GM21390 (cell line): ENCODE measurements at regions not wholly inside any gene's neighbourhood (a gene's known extent, or its start where the extent isn't known, plus 50 kb on each side); places are given as distances from the start of the nearest gene placed in this dataset.
"Not testable (repeated sequence)": the region's sequence is repeated elsewhere in the genome, so short reads cannot be mapped to it uniquely, and the experiment has no call there.

Experiments used
- ATAC-seq: cut with Tn5 transposase; IDR thresholded peaks from one replicate; pipeline ENCODE4 v1.9.1; 2021; ENCODE audit not compliant: unreplicated experiment

DNA sequence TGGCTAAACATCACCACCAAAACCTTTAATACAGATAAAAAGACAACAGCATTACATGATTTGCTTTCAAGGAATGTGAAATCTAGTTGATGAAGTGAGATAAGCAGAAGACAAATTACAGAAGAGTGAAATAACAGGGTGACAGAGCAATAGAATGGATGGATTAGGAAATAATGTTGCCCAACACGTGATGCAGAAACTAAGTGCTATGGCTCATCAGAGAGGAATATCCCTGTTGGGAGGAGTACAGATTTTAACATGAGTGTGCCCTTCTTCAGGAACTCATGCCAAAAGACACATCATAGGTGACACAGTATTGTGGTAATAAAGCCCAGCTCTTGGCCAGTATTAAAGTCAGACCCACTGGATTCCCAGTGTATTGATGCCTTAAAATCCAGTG is 176.6 kb upstream of the RAG2 start:
- no peak for ATAC-seq

DNA sequence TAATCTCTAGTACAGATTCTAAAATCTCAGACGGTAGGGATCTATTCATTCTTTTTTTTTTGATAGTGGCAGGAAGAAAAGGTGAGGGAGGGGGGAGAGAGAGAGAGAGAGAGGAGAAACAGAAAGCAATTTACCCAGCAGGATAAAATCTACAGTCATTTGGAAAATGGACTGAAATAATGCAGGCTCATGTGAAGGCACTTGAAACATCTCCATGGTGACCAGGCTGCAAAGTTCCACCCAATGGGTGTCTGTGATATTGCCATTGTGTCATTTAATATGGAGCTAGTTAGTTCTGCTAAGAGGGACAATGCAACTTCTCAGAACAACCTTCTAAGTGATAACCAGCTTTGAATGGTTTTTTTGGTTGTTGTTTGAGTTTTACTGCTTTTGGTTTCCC is 165.2 kb upstream of the RAG2 start:
- peak; percentile 58 for ATAC-seq

DNA sequence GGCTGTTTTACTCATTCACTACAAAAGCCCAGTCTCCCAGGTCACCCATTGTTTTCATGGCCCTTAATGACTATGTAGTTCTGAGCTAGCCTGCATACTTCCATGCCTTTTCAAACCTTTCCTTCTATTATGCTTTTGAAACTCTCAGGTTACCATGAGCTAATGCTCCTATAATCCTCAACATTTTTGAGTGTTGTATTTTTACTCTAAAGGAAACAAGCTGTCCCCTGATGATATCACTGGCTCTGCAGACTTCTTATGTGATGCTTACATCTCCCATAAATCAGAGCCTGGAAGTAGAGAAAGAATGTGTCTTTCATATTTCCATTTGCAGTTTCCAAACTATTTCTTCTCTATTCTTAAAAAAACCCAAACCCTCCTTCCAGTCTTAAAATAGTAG is 159.0 kb upstream of the RAG2 start:
- ATAC-seq, result no peak

DNA sequence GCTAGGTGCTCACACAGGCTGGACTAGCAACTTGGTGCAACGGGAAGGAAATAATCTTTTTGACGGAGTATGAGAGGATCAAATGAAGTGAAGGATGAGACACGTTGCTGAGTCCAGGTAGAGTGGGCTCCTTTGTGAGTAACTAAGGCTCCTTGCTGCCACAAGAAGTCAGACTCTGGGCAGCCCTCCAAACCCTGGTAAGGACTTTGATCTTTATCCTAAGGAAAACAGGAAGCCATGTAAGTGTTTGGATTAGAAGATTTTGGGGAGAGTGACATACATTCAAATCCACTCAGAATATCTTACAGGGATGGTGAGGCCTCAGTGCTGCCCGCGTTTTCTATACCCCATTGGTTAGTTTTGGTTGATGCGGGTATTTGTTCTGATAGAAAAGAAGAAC is 155.9 kb upstream of the RAG2 start:
- no peak for ATAC-seq

DNA sequence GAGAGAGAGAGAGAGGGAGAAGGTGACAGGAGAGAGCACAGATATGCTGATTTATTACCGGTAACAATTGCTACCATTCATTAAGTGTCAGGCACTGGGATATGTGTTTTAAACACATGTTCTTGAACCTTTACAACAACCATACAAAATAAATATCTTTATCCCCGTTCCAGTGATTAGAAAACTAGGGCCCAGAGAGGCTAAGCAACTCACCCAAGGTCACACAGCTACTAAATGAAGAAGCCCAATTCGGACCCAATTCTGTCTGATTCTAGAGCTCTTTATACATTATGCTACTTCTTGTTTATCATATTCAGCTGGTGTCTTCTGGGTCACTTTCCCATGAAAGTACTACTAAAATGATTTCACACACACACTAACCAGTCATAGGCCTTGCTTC is 154.0 kb upstream of the RAG2 start:
- no peak for ATAC-seq

DNA sequence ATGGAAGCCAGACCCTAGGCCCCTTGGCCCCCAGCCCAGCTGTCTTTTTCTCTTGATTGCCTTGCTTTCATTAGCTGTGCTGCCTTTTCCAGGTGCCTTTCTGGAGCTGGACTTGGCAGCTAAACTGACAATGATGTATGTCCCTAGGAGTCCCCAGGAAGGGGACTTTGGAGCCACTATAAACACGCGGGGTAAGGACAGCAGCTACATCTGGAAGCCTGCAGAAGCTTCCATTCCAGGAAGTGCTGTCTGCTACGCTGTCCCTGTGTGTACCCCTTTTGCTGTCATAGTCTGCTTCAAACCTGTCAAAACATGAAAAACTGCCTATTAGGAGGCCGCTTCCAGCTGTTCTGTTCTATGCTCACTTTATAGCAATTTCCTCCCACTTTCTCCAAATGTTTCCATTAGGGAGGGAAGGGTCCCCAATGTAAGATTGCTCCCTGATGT is 153.3 kb upstream of the RAG2 start:
- no peak for ATAC-seq

DNA sequence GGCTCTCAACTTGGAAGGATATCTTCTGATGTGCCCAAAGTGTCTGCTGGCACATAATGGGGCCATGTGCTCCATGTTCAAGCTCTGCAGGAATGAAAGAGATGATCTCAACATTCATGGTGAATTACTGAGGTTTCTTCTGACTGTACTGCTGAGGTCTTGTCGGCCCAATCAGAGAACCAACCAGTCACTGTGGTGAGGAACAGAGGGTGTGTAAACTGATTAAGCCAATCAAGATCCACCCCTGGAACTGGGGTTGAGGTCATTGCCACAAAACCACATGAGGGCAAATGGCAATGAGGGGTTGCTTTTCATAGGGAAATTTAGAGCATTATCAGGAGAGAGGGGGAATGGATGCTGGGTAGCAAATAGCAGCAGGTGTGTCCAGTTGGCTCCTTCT is 152.3 kb upstream of the RAG2 start:
- ATAC-seq, result no peak

DNA sequence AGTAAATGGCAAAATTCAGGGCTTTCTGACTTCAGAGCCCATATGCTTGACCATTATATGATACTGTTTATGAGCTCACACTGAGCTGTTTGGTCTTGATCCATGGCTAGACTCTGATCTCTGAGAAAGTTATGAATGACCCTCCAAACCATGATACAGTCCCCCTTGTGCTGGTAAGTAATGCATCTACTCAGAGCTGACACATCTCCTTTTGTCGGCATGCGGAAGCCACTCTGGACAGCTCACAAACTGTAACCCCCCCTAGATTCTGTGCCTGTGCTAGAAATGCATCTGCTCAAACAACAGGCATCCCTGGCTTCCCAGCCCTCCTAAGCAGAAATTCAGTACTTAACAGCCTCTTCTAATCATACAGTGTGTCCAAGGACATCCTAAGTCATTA is 150.8 kb upstream of the RAG2 start:
- no peak for ATAC-seq

DNA sequence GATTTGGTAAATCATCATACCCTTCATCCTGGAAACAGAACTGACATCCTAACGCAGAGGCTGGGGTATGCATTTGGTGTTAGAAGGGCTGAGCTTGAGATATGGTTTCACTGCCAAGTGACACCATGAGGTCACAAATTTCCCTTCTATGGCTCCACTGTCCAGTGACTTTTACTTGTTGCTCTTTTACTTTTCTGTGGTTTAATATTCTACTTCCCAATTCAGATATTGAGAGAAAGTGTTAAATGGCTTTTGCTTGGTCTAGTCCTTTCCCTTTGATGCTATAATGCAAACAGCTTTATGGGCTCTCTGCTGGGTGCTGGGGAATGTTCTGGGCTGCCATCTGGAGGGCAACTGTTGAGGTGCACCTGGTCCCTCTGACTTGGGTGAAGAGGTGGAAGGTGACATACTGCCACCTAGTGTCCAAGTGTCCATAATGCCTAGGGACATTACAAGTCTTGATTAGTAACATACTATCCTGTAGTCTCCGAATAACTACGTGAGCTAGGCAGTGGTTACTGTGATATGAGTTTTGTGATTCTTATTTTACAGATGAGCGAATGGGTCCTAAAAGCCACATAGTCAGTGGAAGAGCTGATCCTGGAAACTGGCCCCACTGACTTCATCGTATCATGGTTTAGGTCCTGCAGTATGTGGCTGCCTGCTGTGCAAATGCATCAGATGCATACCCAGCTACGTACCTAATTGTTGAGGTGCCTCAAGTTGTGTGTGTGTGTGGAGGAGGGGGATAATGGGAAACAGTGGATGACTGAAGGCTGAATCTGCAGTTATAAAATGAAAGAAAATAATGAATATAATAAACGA is 149.1 kb upstream of the RAG2 start:
- peak; percentile 87 for ATAC-seq

DNA sequence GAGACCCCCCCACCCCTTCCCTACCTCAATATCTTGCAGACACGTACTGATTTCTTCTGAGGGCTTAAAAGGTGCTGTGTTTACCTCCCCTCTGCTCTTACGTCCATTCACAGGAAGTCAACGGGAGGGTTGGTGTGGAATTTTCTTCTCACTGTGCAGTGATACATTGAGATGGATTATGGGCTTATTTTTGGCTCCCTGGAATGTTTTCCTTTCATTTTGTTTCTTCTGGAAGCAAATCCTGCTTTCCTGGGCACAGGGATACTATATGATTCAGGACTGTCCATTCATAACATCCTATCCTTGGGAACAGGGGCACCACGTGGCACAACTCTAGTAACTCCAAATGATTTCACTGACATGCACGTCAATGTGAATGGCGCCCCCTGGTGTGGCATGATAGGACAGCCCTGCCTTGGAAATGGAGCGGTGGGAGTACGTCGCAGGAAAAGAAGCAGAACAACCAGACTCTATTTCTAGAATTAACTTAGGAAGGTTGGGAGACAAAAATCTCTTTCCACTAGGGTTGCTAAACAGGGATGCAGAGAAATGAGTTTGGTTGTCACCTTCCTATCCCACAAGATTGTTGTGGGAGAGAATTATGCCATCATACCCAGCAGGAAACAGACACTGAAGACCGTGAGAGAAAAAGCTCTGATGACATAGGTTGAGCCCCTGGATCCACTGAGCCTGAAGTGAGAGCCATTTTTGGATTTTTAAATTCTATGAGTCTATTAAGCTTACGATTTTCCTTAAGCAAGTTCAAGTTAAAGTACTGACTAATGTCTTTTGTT is 146.5 kb upstream of the RAG2 start:
- peak; percentile 32 for ATAC-seq

DNA sequence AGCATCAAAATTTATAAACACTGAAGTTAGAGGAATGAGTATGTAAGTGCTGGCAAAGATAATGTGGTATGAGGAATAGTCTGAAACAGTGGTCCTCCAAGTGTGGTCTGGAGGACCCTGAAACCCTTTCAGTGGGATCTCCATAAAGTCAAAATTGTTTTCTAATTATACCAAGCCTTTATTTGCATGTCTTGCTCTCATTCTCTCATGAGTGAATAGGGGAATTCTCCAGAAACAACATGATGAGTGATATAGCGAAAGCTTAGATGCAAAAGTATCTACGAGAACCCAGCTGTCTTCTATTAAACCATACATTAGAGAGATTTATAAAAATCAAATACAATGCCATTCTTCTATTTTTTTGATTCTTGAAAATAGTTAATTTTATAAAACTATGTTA is 145.0 kb upstream of the RAG2 start:
- ATAC-seq, result peak; percentile 57

DNA sequence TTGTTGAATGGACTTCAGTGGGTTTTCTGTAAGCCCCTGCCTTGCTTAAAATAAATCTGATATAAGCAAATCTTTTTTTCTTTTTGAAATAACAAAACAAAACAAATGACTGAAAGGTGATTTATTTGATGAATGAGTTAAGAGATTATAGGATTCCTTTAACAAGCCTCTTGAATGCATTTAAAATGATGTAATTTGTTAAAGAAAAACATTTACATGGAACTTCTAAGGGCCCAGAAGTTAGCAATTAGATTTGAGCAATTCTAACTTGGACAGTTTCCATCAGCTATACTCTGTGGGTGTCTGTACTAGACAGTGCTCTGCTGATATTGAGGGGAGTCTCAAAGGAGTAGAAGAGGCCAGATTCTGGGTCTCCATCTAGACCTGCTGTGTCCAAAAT is 143.5 kb upstream of the RAG2 start:
- ATAC-seq, result no peak

DNA sequence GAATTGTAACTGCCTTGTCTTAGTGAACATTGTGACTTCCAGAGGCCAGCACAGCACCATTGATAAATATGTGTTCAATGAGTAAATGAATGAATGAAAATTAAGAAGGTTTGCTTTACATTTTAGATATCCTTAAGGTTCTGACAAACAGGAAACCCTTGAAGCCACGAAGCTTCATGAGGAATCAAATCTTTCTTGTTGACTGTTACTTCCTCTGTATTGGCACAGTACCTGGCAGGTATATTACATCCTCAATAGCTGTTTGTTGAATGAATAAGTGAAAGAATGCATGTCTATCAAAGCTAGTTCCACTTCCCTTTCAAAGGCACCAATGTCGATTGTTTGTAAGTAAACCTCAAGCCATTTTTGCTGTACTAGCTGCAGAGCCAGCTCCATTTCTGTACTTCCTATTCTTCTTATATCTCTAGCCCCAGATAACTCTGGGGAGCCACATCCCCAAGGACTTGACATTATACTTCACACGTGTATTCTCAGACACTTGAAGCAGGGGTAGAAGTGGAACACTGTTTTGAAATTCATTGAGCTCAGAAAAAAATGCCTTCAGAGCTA is 140.3 kb upstream of the RAG2 start:
- no peak for ATAC-seq

DNA sequence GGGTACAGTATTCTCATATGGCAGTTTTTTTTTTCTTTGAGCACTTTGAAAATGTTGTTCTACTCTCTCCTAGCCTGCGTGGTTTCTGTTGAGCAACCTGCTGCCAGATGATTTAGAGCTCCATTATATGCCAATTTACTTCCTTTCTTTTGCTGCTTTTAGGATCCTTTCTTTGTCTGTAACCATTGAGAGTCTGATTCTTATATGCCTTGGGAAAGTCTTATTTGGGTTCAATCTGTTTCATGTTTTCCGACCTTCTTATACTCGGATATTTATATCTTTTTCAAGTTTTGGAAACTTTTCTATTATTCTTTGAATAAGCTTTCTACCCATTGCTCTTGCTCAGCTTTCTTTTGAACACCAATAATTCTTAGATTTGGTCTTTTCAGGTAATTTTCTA is 138.1 kb upstream of the RAG2 start:
- no peak for ATAC-seq

DNA sequence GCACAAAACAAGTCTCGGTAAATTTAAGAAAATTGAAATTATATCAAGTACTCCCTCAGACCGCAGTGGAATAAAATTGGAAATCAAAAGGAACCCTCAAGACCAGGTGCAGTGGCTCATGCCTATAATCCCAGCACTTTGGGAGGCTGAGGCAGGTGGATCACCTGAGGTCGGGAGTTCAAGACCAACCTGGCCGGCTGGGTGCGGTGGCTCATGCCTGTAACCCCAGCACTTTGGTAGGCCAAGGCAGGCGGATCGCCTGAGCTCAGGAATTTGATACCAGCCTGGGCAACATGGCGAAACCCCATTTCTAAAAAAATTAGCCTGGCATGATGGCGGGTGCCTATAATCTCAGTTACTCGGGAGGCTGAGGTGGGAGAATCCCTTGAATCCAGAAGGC is 135.7 kb upstream of the RAG2 start:
- ATAC-seq, result not testable (repeated sequence)

DNA sequence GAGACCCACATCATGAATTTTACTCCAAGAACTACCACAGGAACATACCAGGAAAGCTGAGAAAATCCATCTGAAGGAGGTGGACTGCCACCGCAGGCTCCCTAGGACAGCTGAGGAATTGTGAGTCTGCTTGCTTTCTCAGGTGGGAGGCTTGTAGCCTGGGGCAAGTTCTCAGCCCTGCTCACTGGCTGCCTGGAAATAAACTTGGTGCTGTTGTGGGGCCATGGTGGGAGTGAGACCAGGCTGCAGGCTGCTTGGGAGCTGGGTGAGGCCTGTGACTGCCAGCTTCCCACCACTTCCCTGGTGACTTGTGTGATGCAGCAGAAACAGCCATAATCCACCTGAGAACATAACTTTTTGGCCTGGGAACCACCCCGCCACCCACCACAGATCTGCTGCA is 132.7 kb upstream of the RAG2 start:
- ATAC-seq, result no peak

DNA sequence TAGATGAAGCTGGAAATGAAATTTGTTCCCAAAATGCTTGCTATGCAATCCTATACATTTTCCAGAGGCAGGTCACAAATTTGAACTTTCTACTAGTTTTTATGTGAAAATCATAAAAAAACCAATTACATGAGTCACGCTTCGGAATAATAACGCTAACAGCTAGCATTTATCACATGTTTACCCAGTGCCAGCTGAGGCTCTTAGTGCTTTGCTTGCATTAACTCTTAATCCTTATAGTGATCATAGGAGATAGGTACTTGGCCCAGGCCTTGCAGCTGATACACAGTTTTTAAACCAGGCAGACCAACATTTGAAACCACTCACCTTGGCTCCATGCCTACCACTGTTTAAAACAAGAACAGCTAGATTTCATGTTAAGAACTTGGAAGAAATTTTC is 131.8 kb upstream of the RAG2 start:
- no peak for ATAC-seq

DNA sequence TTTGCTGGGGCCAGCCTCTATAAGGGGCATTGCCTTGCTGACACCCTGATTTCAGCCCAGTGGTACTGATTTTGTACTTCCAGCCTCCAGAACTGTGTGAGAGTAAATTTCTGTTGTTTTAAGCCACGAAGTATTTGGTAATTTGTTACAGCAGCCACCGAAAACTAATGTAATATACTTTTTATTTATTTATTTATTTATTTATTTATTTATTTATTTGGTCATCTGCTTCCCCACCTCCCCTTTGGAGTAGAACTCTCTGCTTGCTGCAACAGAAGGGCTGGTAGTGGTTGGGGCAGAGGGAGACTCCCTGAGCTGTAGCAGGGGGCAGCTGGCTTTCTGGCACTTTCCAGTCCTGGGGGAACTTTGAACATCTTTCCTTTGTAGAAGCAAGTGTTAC is 128.4 kb upstream of the RAG2 start:
- ATAC-seq, result no peak

DNA sequence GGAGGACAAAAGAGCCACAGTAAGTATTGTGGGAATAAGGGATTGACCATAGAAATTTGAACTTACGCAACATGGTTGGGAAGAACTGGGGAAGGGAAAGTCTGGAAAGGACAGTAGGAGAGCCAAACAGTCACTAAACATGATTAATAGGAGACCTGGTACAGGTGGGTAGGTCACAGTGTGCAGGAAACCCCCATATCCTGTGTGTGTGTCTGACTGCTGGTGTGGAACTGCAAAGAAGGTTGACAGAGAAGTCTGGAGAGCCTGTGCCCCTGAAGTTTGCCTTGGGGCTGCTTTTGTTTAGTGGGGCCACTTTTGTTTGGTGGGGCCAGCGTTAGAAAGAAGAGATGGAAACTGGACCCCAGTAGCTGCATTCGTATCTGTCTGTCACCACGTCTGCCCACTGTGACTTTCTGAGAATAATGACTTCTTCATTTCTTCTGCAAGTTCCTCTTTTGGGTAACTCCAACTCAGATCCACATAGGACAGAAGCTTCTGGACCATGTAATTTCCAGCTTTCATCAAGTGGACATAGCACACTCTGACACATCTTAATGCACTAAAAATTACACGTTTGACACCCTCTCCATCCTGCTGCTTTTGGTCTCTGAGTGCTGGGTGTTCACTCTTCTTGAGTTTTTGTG is 126.8 kb upstream of the RAG2 start:
- peak; percentile 66 for ATAC-seq

DNA sequence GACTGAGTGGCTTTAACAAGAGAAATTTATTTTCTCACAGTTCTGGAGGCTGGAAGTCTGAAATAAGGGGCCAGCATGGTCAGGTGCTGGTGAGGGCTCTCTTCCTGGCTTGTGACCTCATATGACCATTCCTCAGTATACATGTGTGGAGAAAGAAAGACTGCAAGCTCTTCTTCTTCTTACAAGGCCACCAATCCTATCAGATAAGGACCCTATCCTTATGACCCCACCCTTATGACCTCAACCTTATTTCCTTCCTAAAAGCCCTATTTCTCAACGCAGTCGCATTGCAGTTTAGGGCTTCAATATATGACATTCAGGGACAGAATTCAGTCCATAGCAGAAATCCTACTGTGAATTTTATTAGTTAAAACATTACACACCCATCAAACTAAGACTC is 124.4 kb upstream of the RAG2 start:
- no peak for ATAC-seq

DNA sequence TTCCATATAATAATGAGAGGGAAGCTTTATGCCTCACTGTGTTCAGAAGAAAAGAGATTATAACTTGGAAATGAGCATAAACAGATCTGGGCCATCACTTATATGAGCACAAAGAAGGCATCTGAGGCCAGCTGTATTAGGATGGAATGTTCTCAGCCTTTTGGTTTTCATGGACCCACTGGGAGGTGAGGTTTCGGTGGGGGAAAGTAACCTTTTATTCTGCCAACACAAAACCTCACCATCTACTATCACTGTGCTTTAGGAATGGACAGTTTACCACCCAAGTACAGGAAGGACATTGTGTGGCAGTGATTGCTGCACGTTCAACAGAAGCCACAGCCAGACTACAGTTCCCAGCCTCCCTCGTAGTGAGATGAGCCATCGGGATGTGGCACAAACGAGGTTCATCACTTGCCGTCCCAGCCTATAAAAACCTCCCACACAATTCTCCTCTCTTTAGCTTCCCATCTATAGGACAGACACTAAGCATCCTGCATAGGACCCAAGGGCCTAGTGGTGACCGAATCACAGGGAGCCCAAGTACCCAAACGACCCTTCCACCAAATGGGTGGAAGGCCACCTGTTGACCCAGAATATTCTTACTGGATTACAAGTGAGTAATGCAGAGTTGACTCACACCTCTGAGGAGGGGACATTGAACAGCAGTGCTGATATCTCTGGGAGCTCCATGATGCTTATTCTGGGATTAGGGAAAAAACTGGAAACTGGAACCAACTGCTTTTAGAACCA is 121.5 kb upstream of the RAG2 start:
- no peak for ATAC-seq
